MM.1S (cell line): ENCODE measurements at regions not wholly inside any gene's neighbourhood (a gene's known extent, or its start where the extent isn't known, plus 50 kb on each side); places are given as distances from the start of the nearest gene placed in this dataset.
"Not testable (repeated sequence)": the region's sequence is repeated elsewhere in the genome, so short reads cannot be mapped to it uniquely, and the experiment has no call there.

Experiments used
- DNase-seq: peaks from one replicate; pipeline ENCODE4 v3.0.0-alpha.2; 2015
- H2AFZ ChIP-seq: fragments of 300-600 bp; sonication (generic); 2 replicates; pipeline ENCODE4 v1.6.0; 2016; ENCODE audit warnings: antibody characterized with exemption, low read length
- H3F3A ChIP-seq: fragments of 300-600 bp; sonication (generic); 2 replicates; pipeline ENCODE4 v1.6.1; 2016; ENCODE audit warnings: mild to moderate bottlenecking, antibody characterized with exemption, low read length, moderate library complexity, mixed read lengths; ENCODE audit not compliant: insufficient read depth
- H3K27ac ChIP-seq: fragments of 300-600 bp; sonication (generic); 2 replicates; pipeline ENCODE4 v1.5.1; 2016; ENCODE audit warnings: mild to moderate bottlenecking, low read length
- H3K27me3 ChIP-seq: fragments of 300-600 bp; sonication (generic); replicated peaks from 2 replicates; pipeline ENCODE4 v1.6.0; 2016; ENCODE audit warnings: low read length; ENCODE audit not compliant: insufficient read depth
- H3K36me3 ChIP-seq: fragments of 300-600 bp; sonication (generic); replicated peaks from 2 replicates; pipeline ENCODE4 v1.6.1; 2016; ENCODE audit warnings: mild to moderate bottlenecking, low read length, mixed read lengths; ENCODE audit not compliant: insufficient read depth
- H3K4me1 ChIP-seq: fragments of 300-600 bp; sonication (generic); 2 replicates; pipeline ENCODE4 v1.6.1; 2016; ENCODE audit warnings: low read length, mixed read lengths
- H3K4me2 ChIP-seq: fragments of 300-600 bp; sonication (generic); 2 replicates; pipeline ENCODE4 v1.6.0; 2016; ENCODE audit warnings: low read depth, low read length
- H3K4me3 ChIP-seq: fragments of 300-600 bp; sonication (generic); 2 replicates; pipeline ENCODE4 v1.5.1; 2016; ENCODE audit warnings: low read length, mixed read lengths
- H3K79me2 ChIP-seq: fragments of 300-600 bp; sonication (generic); 2 replicates; pipeline ENCODE4 v1.6.1; 2016; ENCODE audit warnings: mixed run types, low read length, mixed read lengths
- H3K9ac ChIP-seq: fragments of 300-600 bp; sonication (generic); 2 replicates; pipeline ENCODE4 v1.6.1; 2016; ENCODE audit warnings: low read length, mixed read lengths
- H3K9me2 ChIP-seq: fragments of 300-600 bp; sonication (generic); replicated peaks from 2 replicates; pipeline ENCODE4 v1.6.1; 2016; ENCODE audit warnings: mild to moderate bottlenecking, low read length, mixed read lengths; ENCODE audit not compliant: insufficient read depth
- H3K9me3 ChIP-seq: fragments of 300-600 bp; sonication (generic); replicated peaks from 2 replicates; pipeline ENCODE4 v1.6.1; 2016; ENCODE audit warnings: mild to moderate bottlenecking, low read length, mixed read lengths; ENCODE audit not compliant: insufficient read depth
- H4K20me1 ChIP-seq: fragments of 300-600 bp; sonication (generic); 2 replicates; pipeline ENCODE4 v1.6.1; 2016; ENCODE audit warnings: mild to moderate bottlenecking, low read length, moderate library complexity, mixed read lengths; ENCODE audit not compliant: insufficient read depth

DNA sequence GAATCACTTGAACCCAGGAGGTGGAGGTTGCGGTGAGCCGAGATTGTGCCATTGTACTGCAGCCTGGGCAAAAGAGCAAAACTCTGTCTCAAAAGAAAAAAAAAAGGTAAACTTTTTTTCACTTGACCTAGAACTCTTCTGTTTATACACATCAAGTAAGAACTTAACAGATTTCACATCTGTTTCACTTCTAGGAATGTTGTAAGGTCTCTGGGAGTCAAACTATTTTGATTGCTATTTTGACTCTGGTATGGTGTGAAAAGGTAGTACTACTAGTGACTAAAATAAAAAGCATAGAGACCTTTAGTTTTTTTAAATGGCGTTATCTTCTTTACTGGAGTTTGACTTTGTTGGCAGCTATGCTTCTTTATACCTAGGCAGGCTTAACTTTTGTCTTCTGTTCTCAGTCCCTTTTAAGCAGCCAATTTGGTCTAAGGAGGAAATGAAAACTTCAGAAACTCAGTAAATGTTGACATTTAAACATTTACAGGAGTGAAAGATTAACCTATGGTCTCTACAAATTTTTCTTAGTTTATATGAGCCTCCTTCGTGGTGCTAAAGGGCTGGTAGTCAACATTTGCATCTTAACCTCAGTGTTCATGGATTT is 84.7 kb downstream of the METTL2B start:
- H3K4me2 ChIP-seq, H3K27ac ChIP-seq, H3K27me3 ChIP-seq, H3K36me3 ChIP-seq, H4K20me1 ChIP-seq, H3F3A ChIP-seq, H3K4me1 ChIP-seq, H2AFZ ChIP-seq, H3K9me3 ChIP-seq, H3K9me2 ChIP-seq, DNase-seq, H3K9ac ChIP-seq, H3K4me3 ChIP-seq: not testable (repeated sequence)
- H3K79me2 ChIP-seq, result peaks cover 86% of the 10 kb centered on the region

DNA sequence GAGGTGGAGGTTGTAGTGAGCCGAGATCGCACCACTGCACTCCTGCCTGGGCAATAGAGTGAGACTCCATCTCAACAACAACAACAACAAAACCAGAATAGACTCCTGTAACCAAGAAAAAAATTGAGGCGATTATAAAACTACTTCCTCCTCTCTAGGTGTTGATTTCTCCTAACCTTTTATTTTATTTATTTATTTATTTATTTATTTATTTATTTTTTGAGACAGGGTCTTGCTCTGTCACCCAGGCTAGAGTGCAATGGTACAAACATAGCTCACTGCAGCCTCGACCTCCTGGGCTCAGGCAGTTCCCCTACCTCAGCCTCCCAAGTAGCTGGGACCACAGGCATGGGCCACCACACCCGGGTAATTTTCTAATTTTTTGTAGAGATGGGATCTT is 86.2 kb downstream of the METTL2B start:
- not testable (repeated sequence) for H3K4me1 ChIP-seq, H3K4me3 ChIP-seq, H2AFZ ChIP-seq, H3K9me2 ChIP-seq, H3K36me3 ChIP-seq, H4K20me1 ChIP-seq, H3K9me3 ChIP-seq, H3K4me2 ChIP-seq, H3K27me3 ChIP-seq, H3K9ac ChIP-seq, DNase-seq, H3K27ac ChIP-seq, H3F3A ChIP-seq
- H3K79me2 ChIP-seq, result peaks cover 89% of the 10 kb centered on the region

DNA sequence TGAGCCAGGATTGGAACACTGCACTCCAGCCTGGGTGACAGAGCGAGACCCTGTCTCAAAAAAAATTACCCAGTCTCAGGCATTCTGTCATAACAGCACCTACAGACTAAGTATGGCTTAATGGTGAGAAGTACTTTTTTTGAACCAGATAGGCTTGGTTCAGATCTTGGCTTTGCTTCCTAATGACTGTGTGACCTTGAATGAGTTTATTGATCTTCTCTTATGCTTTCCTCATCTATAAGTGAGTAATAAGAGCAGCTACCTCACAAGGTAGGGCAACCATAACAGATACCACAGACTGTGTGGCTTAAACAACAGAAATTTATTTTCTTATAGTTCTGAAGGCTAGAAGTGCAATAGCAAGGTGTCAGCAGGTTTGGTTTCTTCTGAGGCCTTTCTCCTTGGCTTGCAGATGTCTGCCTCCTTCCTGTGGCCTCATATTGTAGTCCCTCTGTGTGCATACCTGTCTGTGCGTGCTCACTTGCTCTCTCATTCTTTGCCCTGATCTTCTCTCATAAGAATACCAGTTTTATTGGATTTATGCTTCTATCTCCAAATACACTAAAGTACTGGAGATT is 87.7 kb downstream of the METTL2B start:
- not testable (repeated sequence) for H2AFZ ChIP-seq, H3K4me3 ChIP-seq, H3K27ac ChIP-seq, H3K4me1 ChIP-seq, H3K9me3 ChIP-seq, H3K4me2 ChIP-seq, H3K27me3 ChIP-seq, H3K9me2 ChIP-seq, H3K9ac ChIP-seq, H3K36me3 ChIP-seq, DNase-seq, H4K20me1 ChIP-seq, H3F3A ChIP-seq
- H3K79me2 ChIP-seq, result peaks cover 89% of the 10 kb centered on the region

DNA sequence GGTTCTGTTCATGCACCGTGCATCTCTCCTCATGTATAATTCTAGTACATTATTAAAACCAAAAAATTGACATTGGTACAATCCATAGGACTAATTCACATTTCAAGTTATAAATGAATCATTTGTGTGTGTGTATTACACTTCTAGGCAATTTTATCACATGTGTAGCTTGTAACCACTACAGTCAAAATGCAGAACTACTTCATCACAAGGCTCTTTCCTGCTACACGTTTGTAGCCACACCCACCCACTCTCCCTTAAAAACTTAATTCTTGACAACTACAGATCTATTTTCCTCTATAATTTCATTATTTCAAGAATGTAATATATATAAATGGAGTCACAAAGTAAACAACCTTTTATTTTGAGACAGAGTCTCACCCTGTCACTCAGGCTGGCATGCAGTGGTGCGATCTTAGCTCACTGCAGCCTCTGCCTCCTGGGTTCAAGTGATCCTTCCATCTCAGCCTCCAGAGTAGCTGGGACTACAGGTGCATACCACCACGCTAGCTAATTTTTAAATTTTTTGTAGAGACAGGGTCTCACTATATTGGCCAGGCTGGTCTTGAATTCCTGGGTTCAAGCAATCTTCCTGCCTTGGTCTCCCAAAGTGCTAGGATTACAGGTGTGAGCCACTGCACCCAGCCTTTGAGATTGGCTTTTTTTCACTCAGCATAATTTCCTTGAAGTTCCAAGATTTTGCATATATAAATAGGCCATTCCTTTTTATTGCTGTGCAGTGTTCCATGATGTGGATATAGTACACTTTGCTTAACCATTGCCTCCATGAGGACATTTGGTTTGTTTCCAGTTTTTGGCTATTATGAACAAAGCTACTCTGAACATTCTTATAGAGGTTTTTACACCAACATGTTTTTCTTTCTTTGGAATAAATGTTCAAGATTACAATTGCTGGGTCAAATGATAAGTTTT is 88.7 kb downstream of the METTL2B start:
- peaks cover 89% of the 10 kb centered on the region for H3K79me2 ChIP-seq

DNA sequence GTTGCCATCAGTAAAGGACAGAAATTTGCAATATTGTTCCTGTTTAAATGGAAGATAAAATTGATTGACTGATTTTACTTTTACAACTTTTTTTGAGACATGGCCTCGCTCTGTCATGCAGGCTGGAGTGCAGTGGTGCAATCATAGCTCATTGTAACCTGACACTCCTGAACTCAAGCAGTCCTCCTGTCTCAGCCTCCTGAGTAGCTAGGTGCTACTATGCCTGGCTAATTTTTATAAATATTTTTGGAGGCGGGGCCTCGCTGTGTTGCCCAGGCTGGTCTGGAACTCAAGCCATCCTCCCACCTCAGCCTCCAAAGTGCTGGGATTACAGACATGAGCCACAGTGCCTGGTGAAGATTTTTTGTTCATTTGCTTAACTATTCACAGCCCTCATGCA is 96.8 kb upstream of the GARIN1A start:
- not testable (repeated sequence) for H3K9me3 ChIP-seq, H3K4me1 ChIP-seq, H2AFZ ChIP-seq, H3K27me3 ChIP-seq, H4K20me1 ChIP-seq, H3K27ac ChIP-seq, H3K4me2 ChIP-seq, H3K9ac ChIP-seq, H3K4me3 ChIP-seq, H3K9me2 ChIP-seq, H3F3A ChIP-seq, H3K36me3 ChIP-seq, DNase-seq
- H3K79me2 ChIP-seq, result peaks cover 37% of the 10 kb centered on the region

More for the DNA sequence above, 88.7 kb downstream of the METTL2B start:
- not testable (repeated sequence) for H2AFZ ChIP-seq, H3K36me3 ChIP-seq, H3K4me1 ChIP-seq, H3K9me2 ChIP-seq, H3K27me3 ChIP-seq, H3K9me3 ChIP-seq, H3K27ac ChIP-seq, DNase-seq, H3K4me3 ChIP-seq, H4K20me1 ChIP-seq, H3F3A ChIP-seq, H3K4me2 ChIP-seq, H3K9ac ChIP-seq

DNA sequence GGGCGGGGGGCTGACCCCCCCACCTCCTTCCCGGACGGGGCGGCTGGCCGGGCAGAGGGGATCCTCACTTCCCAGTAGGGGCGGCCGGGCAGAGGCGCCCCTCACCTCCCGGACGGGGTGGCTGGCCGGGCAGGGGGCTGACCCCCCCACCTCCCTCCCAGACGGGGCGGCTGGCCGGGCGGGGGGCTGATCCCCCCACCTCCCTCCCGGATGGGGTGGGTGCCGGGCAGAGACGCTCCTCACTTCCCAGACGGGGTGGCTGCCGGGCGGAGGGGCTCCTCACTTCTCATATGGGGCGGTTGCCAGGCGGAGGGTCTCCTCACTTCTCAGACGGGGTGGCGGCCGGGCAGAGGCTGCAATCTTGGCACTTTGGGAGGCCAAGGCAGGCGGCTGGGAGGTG is 95.1 kb upstream of the GARIN1A start:
- not testable (repeated sequence) for H3K4me3 ChIP-seq, H3K9me2 ChIP-seq, DNase-seq, H3K27me3 ChIP-seq, H3K9me3 ChIP-seq, H3K27ac ChIP-seq, H3K4me1 ChIP-seq, H3K36me3 ChIP-seq, H2AFZ ChIP-seq, H3F3A ChIP-seq, H4K20me1 ChIP-seq, H3K9ac ChIP-seq, H3K4me2 ChIP-seq
- H3K79me2 ChIP-seq, result peaks cover 25% of the 10 kb centered on the region

DNA sequence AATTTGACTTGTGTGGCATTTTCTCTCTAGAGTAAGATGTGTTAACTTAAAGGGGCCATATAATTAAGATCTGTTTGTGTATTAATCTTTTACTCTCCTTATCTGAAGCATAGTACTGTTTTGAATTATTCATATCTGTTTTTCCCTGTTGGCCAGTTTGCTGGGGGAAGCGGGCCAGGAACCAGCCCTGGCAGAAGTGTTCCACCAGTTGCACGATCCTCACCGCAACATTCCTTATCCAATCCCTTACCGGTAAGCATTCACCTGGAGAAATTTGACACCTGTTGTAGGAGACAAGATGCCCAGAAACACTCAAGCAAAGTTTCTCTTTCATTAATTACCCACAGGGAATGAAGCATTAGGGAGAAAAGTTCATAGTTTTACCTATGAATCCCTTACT is 92.2 kb upstream of the GARIN1A start:
- H3K9me2 ChIP-seq, DNase-seq, H3K4me2 ChIP-seq, H3K9ac ChIP-seq, H3K27ac ChIP-seq, H3K79me2 ChIP-seq, H3K9me3 ChIP-seq, H3K4me1 ChIP-seq, H4K20me1 ChIP-seq, H2AFZ ChIP-seq, H3F3A ChIP-seq, H3K36me3 ChIP-seq, H3K4me3 ChIP-seq, H3K27me3 ChIP-seq: not testable (repeated sequence)

DNA sequence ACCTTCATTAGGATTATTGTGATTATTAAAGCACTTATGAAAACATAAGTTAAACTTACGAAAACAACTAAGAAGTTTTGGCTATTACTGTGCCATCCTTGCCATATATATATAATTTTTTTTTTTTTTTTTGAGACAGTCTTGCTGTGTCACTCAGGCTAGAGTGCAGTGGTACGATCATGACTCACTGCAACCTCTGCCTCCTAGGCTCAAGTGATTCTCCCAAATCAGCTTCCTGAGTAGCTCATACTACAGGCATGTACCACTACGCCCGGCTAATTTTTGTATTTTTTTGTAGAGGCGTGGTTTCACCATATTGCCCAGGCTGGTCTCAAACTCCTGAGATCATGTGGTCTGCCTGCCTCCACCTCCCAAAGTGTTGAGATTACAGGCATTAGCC is 91.0 kb upstream of the GARIN1A start:
- H3K79me2 ChIP-seq, H3K4me1 ChIP-seq, H3K27ac ChIP-seq, H3K4me3 ChIP-seq, H3K4me2 ChIP-seq, H3K27me3 ChIP-seq, H3K9ac ChIP-seq, H2AFZ ChIP-seq, H4K20me1 ChIP-seq, H3F3A ChIP-seq, H3K9me2 ChIP-seq, H3K36me3 ChIP-seq, DNase-seq, H3K9me3 ChIP-seq: not testable (repeated sequence)
